ENCODE measurements at regions not wholly inside any gene's neighbourhood (a gene's known extent, or its start where the extent isn't known, plus 50 kb on each side); places are given as distances from the start of the nearest gene placed in this dataset.
"Not testable (repeated sequence)": the region's sequence is repeated elsewhere in the genome, so short reads cannot be mapped to it uniquely, and the experiment has no call there.

GRCh38 chrY:10958122-10958521 lies 1430.4 kb downstream of the TSPY10 start:
- CTCF ChIA-PET; intact Hi-C loops (cut with micrococcal nuclease); ATAC-seq; H3K4me1 Mint-ChIP-seq (ENCODE audit: low read depth); H3K27ac Mint-ChIP-seq; H3K36me3 Mint-ChIP-seq (ENCODE audit: low read depth); POLR2A ChIA-PET; H3K4me3 Mint-ChIP-seq; DNase-seq; H3K27me3 Mint-ChIP-seq: not testable (repeated sequence)
- H3K9me3 Mint-ChIP-seq: peaks cover 74% of the 10 kb centered on the region

GRCh38 chrY:10973422-10973821 lies 1445.7 kb downstream of the TSPY10 start:
- Mint-ChIP-seq H3K4me1 (ENCODE audit: low read depth) (no peaks in the 10 kb centered on the region), H3K4me3 (no peak overlapping the region), H3K27me3 (no peaks in the 10 kb centered on the region), H3K9me3 (peaks cover 88% of the 10 kb centered on the region), H3K27ac (no peak overlapping the region), H3K36me3 (ENCODE audit: low read depth) (peaks cover 21% of the 10 kb centered on the region)
- CTCF ChIA-PET: no interaction called here
- ATAC-seq: no peak
- DNase-seq: no peak
- TF ChIP-seq CTCF (IDR thresholded peaks at IDR 0.05): no peak
- POLR2A ChIA-PET: no interaction called here
- intact Hi-C loops (cut with micrococcal nuclease): no loop called here

- H3K36me3 Mint-ChIP-seq (ENCODE audit: low read depth): peaks cover 26% of the 10 kb centered on the region
Observed at GRCh38 chrY:10986655-10987054, 1459.0 kb downstream of the TSPY10 start.

GRCh38 chrY:10987626-10988025 lies 1459.9 kb downstream of the TSPY10 start:
- intact Hi-C loops (cut with micrococcal nuclease): no loop called here
- H3K27me3 Mint-ChIP-seq: no peaks in the 10 kb centered on the region
- no peak for ATAC-seq
- H3K36me3 Mint-ChIP-seq (ENCODE audit: low read depth): peaks cover 26% of the 10 kb centered on the region
- TF ChIP-seq CTCF (IDR thresholded peaks at IDR 0.05): no peak
- POLR2A ChIA-PET: no interaction called here
- DNase-seq: no peak
- no peak overlapping the region for H3K4me3 Mint-ChIP-seq
- no peak overlapping the region for H3K27ac Mint-ChIP-seq
- no peaks in the 10 kb centered on the region for H3K4me1 Mint-ChIP-seq (ENCODE audit: low read depth)
- peaks cover 87% of the 10 kb centered on the region for H3K9me3 Mint-ChIP-seq
- CTCF ChIA-PET: no interaction called here

More at GRCh38 chrY:10986655-10987054, 1459.0 kb downstream of the TSPY10 start:
- ATAC-seq (no peak), DNase-seq (no peak)
- intact Hi-C loops (cut with micrococcal nuclease): no loop called here
- H3K27ac Mint-ChIP-seq: no peak overlapping the region
- POLR2A ChIA-PET: no interaction called here
- no peak overlapping the region for H3K4me3 Mint-ChIP-seq
- CTCF ChIA-PET: no interaction called here
- H3K27me3 Mint-ChIP-seq: no peaks in the 10 kb centered on the region
- TF ChIP-seq CTCF (IDR thresholded peaks at IDR 0.05): no peak
- H3K4me1 Mint-ChIP-seq (ENCODE audit: low read depth): no peaks in the 10 kb centered on the region
- H3K9me3 Mint-ChIP-seq: peaks cover 87% of the 10 kb centered on the region

GRCh38 chrY:10993955-10994354 lies 1466.3 kb downstream of the TSPY10 start:
- ChIA-PET POLR2A (no interaction called here), CTCF (no interaction called here)
- no peak overlapping the region for H3K4me3 Mint-ChIP-seq
- H3K27ac Mint-ChIP-seq: no peak overlapping the region
- H3K27me3 Mint-ChIP-seq: no peaks in the 10 kb centered on the region
- TF ChIP-seq CTCF (IDR thresholded peaks at IDR 0.05): no peak
- intact Hi-C loops (cut with micrococcal nuclease): no loop called here
- no peak for ATAC-seq
- H3K9me3 Mint-ChIP-seq: peaks cover 90% of the 10 kb centered on the region
- DNase-seq: no peak
- peaks cover 11% of the 10 kb centered on the region for H3K36me3 Mint-ChIP-seq (ENCODE audit: low read depth)
- no peaks in the 10 kb centered on the region for H3K4me1 Mint-ChIP-seq (ENCODE audit: low read depth)

GRCh38 chrY:10999715-11000114 lies 1472.0 kb downstream of the TSPY10 start:
- peaks cover 73% of the 10 kb centered on the region for H3K9me3 Mint-ChIP-seq
- H3K27me3 Mint-ChIP-seq; intact Hi-C loops (cut with micrococcal nuclease); H3K4me3 Mint-ChIP-seq; ATAC-seq; POLR2A ChIA-PET; H3K27ac Mint-ChIP-seq; CTCF ChIA-PET; DNase-seq; H3K4me1 Mint-ChIP-seq (ENCODE audit: low read depth): not testable (repeated sequence)
- H3K36me3 Mint-ChIP-seq (ENCODE audit: low read depth): peaks cover 12% of the 10 kb centered on the region

GRCh38 chrY:11014229-11014628 lies 1486.5 kb downstream of the TSPY10 start:
- DNase-seq; intact Hi-C loops (cut with micrococcal nuclease); CTCF ChIA-PET; ATAC-seq; H3K4me1 Mint-ChIP-seq (ENCODE audit: low read depth); H3K27me3 Mint-ChIP-seq; POLR2A ChIA-PET; H3K4me3 Mint-ChIP-seq; H3K27ac Mint-ChIP-seq: not testable (repeated sequence)
- Mint-ChIP-seq H3K9me3 (peaks cover 67% of the 10 kb centered on the region), H3K36me3 (ENCODE audit: low read depth) (peaks cover 15% of the 10 kb centered on the region)
